Neural cell (in vitro differentiated cells): ENCODE measurements at regions not wholly inside any gene's neighbourhood (a gene's known extent, or its start where the extent isn't known, plus 50 kb on each side); places are given as distances from the start of the nearest gene placed in this dataset.

ENCODE experiments used
- H2AFZ ChIP-seq: fragments of 200-600, 300-800 bp; sonication (generic), shearing (Covaris generic); 2 replicates; pipeline ENCODE4 v1.6.0; 2014; ENCODE audit warnings: low read depth, mild to moderate bottlenecking, antibody characterized with exemption, low read length, moderate library complexity
- H3F3A ChIP-seq: fragments of 200-600 bp; shearing (Covaris generic); 2 replicates; pipeline ENCODE4 v1.6.1; 2016; ENCODE audit warnings: mild to moderate bottlenecking, moderate library complexity, mixed read lengths, antibody characterized with exemption, low read length; ENCODE audit not compliant: insufficient read depth, poor library complexity, severe bottlenecking
- H3K27ac ChIP-seq: fragments of 200-600, 300-800 bp; sonication (generic), shearing (Covaris generic); 2 replicates; pipeline ENCODE4 v1.5.1; 2014; ENCODE audit warnings: mild to moderate bottlenecking, low read length, moderate library complexity
- H3K27me3 ChIP-seq: fragments of 300-800, 200-600 bp; sonication (generic), shearing (Covaris generic); 2 replicates; pipeline ENCODE4 v1.6.0; 2014; ENCODE audit warnings: mild to moderate bottlenecking, low read depth, low read length, moderate library complexity; ENCODE audit not compliant: insufficient read depth
- H3K36me3 ChIP-seq: fragments of 300-800, 200-600 bp; sonication (generic), shearing (Covaris generic); 2 replicates; pipeline ENCODE4 v1.5.1; 2014; ENCODE audit warnings: mild to moderate bottlenecking, antibody characterized with exemption, low read length, moderate library complexity; ENCODE audit not compliant: insufficient read depth
- H3K4me2 ChIP-seq: fragments of 300-800, 200-600 bp; sonication (generic), shearing (Covaris generic); 2 replicates; pipeline ENCODE4 v1.6.0; 2014; ENCODE audit warnings: mild to moderate bottlenecking, low read length
- H3K4me3 ChIP-seq: fragments of 300-800, 200-600 bp; sonication (generic), shearing (Covaris generic); 2 replicates; pipeline ENCODE4 v1.5.1; 2014; ENCODE audit warnings: mild to moderate bottlenecking, low read length, moderate library complexity
- H3K79me2 ChIP-seq: fragments of 200-600 bp; shearing (Covaris generic); replicated peaks from 2 replicates; pipeline ENCODE4 v1.6.0; 2014; ENCODE audit warnings: mild to moderate bottlenecking, low read length, moderate library complexity; ENCODE audit not compliant: insufficient read depth
- H3K9ac ChIP-seq: fragments of 300-800, 200-600 bp; sonication (generic), shearing (Covaris generic); 2 replicates; pipeline ENCODE4 v1.6.1; 2016; ENCODE audit warnings: mild to moderate bottlenecking, low read length, mixed read lengths
- H3K9me2 ChIP-seq: fragments of 200-600 bp; shearing (Covaris generic); 2 replicates; pipeline ENCODE4 v1.6.1; 2016; ENCODE audit warnings: mild to moderate bottlenecking, low read length, mixed read lengths; ENCODE audit not compliant: insufficient read depth
- H3K9me3 ChIP-seq: fragments of 200-600, 300-800 bp; sonication (generic), shearing (Covaris generic); 2 replicates; pipeline ENCODE4 v1.6.1; 2016; ENCODE audit warnings: mild to moderate bottlenecking, mixed run types, low read length, moderate library complexity, mixed read lengths
- H4K20me1 ChIP-seq: fragments of 200-600 bp; shearing (Covaris generic); 2 replicates; pipeline ENCODE4 v1.6.1; 2016; ENCODE audit warnings: mild to moderate bottlenecking, mixed run types; ENCODE audit not compliant: insufficient read depth
- CTCF ChIP-seq: fragments of 450-650 bp; IDR thresholded peaks from 2 replicates; pipeline ENCODE4 v1.5.1; 2014; ENCODE audit warnings: antibody characterized with exemption, mild to moderate bottlenecking, moderate library complexity; ENCODE audit not compliant: poor library complexity, severe bottlenecking
- EP300 ChIP-seq: fragments of 450-650 bp; conservative IDR thresholded peaks from 2 replicates; pipeline ENCODE4 v1.6.1; 2014; ENCODE audit warnings: antibody characterized with exemption, mild to moderate bottlenecking, moderate library complexity; ENCODE audit not compliant: poor library complexity, severe bottlenecking
- EZH2 ChIP-seq: fragments of 200-600, 300-800 bp; shearing (Covaris generic), sonication (generic); IDR thresholded peaks from 2 replicates; pipeline ENCODE4 v1.6.1; 2014; ENCODE audit warnings: antibody characterized with exemption, low read length, borderline replicate concordance, mild to moderate bottlenecking; ENCODE audit not compliant: insufficient read depth, poor library complexity, severe bottlenecking
- MXI1 ChIP-seq: fragments of 450-650 bp; conservative IDR thresholded peaks from 2 replicates; pipeline ENCODE4 v1.6.1; 2014; ENCODE audit warnings: antibody characterized with exemption, mild to moderate bottlenecking; ENCODE audit not compliant: poor library complexity, severe bottlenecking
- POLR2AphosphoS5 ChIP-seq: IDR thresholded peaks from 2 replicates; pipeline ENCODE4 v1.6.1; 2012
- RAD21 ChIP-seq: fragments of 450-650 bp; conservative IDR thresholded peaks from 2 replicates; pipeline ENCODE4 v1.6.1; 2014; ENCODE audit warnings: antibody characterized with exemption, mild to moderate bottlenecking, moderate library complexity
- REST ChIP-seq: IDR thresholded peaks from 2 replicates; pipeline ENCODE4 v1.6.1; 2012; ENCODE audit warnings: borderline replicate concordance
- SMC3 ChIP-seq: fragments of 450-650 bp; conservative IDR thresholded peaks from 2 replicates; pipeline ENCODE4 v1.6.1; 2014; ENCODE audit warnings: antibody characterized with exemption, mild to moderate bottlenecking, moderate library complexity; ENCODE audit not compliant: poor library complexity
- TAF1 ChIP-seq: IDR thresholded peaks from 2 replicates; pipeline ENCODE4 v1.6.1; 2012; ENCODE audit warnings: low read depth

GRCh38 chr4:126821152-126821551, 811.6 kb upstream of the INTU start:
- H3K4me3 ChIP-seq = no peak overlapping the region
- H3K27me3 ChIP-seq = no peaks in the 10 kb centered on the region
- TF ChIP-seq SMC3 (no peak), POLR2AphosphoS5 (no peak), CTCF (no peak), MXI1 (no peak), REST (no peak), RAD21 (no peak), TAF1 (no peak)

GRCh38 chr4:126825083-126825482, 807.7 kb upstream of the INTU start:
- no peak overlapping the region for H3K4me2 ChIP-seq
- no peak overlapping the region for H2AFZ ChIP-seq
- no peaks in the 10 kb centered on the region for H3K36me3 ChIP-seq
- H3K27me3 ChIP-seq = no peaks in the 10 kb centered on the region
- no peaks in the 10 kb centered on the region for H3F3A ChIP-seq
- no peak overlapping the region for H3K4me3 ChIP-seq
- no peaks in the 10 kb centered on the region for H3K9me3 ChIP-seq
- H3K79me2 ChIP-seq = no peaks in the 10 kb centered on the region
- H3K9me2 ChIP-seq = no peaks in the 10 kb centered on the region
- H3K9ac ChIP-seq = no peak overlapping the region
- H4K20me1 ChIP-seq = no peaks in the 10 kb centered on the region
- H3K27ac ChIP-seq = no peak overlapping the region
- no peak for TF ChIP-seq TAF1
- TF ChIP-seq MXI1 = no peak
- no peak for TF ChIP-seq EZH2
- no peak for TF ChIP-seq EP300
- TF ChIP-seq SMC3 = no peak
- TF ChIP-seq REST = no peak
- no peak for TF ChIP-seq RAD21
- no peak for TF ChIP-seq CTCF
- TF ChIP-seq POLR2AphosphoS5 = no peak

More at GRCh38 chr4:126821152-126821551, 811.6 kb upstream of the INTU start:
- no peak overlapping the region for H3K4me2 ChIP-seq
- no peaks in the 10 kb centered on the region for H4K20me1 ChIP-seq
- no peaks in the 10 kb centered on the region for H3K9me3 ChIP-seq
- H2AFZ ChIP-seq = no peak overlapping the region
- H3K9me2 ChIP-seq = no peaks in the 10 kb centered on the region
- H3K36me3 ChIP-seq = no peaks in the 10 kb centered on the region
- H3K79me2 ChIP-seq = no peaks in the 10 kb centered on the region
- H3K27ac ChIP-seq = no peak overlapping the region
- H3K9ac ChIP-seq = no peak overlapping the region
- H3F3A ChIP-seq = no peaks in the 10 kb centered on the region
